ENCODE measurements at regions not wholly inside any gene's neighbourhood (a gene's known extent, or its start where the extent isn't known, plus 50 kb on each side); places are given as distances from the start of the nearest gene placed in this dataset.
"Not testable (repeated sequence)": the region's sequence is repeated elsewhere in the genome, so short reads cannot be mapped to it uniquely, and the experiment has no call there.

DNA sequence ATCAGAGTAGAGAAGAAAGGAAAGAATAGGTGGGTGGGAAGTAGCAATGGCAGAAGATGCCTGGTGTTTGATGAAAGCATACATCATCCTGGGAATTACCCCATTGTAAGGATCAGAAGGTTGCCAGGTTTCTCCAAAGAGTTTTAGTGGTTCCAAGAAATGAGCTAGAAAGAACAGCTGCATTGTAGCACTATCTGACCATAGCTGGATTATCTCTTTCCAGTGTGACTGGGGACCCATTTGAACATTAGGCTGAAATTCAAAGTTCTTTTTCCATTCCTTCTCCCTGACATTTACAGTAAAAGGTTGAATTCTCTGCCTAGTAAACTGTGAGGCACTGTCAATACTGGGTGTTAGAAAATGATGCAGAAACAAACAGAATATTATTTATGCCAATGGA, 244.4 kb downstream of the GALC start:
- H3K4me3 ChIP-seq (ENCODE audit: low read depth, low read length), result no peak overlapping the region
- DNase-seq (ENCODE audit: low read depth), result no peak

DNA sequence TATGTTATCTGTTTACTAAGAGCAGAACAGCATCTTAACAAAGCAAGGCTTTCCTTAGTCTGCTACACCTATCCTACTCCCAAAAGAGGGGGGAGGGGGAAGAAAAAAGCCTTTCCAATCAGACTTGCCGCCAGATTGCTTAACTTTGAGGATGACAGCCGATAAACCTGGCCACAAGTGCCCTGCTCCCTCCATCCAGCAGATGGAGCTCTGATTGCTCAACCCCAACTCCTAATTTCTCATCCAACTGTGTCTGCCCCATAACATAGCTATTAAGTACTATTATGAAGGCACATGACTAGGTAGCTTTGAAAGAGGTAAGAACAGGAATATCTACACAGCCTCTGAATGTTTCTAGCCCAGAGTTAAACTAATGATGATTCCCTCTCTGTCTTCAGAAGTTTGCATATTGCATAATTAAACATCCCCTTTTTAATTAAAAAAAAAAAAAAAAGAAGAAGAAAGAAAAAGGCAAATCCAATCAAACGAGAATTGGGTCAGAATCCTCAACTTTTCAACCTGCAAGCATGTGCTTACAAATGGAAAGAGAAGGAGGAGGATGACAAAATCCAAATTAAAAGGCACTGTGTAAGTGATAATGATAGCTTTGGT, 247.4 kb downstream of the GALC start:
- DNase-seq (ENCODE audit: low read depth), result no peak
- no peak overlapping the region for H3K4me3 ChIP-seq (ENCODE audit: low read depth, low read length)

DNA sequence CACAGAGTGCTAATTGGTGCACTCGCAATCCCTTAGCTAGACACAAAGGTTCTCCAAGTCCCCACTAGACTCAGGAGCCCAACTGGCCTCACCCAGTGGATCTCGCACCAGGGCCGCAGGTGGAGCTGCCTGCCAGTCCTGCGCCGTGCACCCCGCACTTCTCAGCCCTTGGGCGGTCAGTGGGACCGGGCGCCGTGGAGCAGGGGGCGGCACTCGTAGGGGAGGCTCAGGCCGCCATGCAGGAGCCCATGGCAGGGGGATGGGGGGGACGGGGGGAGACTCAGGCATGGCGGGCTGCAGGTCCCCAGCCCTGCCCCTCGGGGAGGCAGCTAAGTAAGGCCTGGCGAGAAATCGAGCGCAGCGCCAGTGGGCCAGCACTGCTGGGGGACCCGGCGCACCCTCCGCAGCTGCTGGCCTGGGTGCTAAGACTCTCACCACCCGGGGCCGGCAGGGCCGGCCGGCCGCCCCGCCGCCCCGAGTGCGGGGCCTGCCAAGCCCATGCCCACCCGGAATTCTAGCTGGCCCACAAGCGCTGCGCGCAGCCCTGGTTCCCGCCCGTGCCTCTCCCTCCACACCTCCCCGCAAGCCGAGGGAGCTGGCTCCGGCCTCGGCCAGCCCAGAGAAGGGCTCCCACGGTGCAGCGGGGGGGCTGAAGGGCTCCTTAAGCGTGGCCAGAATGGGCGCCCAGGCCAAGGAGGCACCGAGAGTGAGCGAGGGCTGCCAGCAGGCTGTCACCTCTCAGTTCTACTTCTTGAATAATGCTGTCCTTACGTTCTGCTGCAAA, 258.2 kb downstream of the GALC start:
- not testable (repeated sequence) for DNase-seq (ENCODE audit: low read depth)

DNA sequence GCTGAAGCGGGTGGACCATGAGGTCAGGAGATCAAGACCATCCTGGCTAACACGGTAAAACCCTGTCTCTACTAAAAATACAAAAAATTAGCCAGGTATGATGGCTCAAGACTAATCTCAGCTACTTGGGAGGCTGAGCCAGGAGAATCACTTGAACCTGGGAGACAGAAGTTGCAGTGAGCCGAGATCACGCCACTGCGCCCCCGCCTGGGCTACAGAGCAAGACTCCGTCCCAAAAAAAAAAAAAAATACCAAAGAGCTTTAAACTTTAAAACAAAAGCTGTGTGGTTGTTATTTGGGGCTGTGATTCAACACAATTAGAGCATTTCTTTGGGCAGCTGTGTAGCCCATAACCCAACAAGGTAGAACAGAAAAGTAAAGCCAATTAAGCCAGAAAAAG, 259.9 kb downstream of the GALC start:
- not testable (repeated sequence) for H3K4me3 ChIP-seq (ENCODE audit: low read depth, low read length); DNase-seq (ENCODE audit: low read depth)

More for the DNA sequence above, 258.2 kb downstream of the GALC start:
- not testable (repeated sequence) for H3K4me3 ChIP-seq (ENCODE audit: low read depth, low read length)

DNA sequence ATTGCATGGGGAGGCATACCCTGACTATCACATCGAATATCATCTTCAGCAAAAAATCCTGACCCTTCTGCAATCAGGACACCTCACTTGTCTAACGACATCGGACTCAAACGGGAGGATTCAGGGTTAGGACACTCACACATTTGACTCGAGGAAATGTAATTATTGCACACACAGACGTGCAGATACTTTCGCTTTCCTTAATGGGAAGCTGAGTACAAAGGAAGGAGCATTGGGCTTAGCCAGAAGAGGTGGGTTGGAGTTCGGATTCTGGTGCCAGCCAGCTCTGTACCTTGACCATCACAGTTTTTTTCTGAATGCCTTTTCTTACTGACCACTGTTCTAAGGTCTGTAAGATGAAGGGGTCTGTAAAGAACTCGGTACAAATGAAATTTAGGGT, 260.4 kb downstream of the GALC start:
- no peak for DNase-seq (ENCODE audit: low read depth)
- H3K4me3 ChIP-seq (ENCODE audit: low read depth, low read length), result no peak overlapping the region

DNA sequence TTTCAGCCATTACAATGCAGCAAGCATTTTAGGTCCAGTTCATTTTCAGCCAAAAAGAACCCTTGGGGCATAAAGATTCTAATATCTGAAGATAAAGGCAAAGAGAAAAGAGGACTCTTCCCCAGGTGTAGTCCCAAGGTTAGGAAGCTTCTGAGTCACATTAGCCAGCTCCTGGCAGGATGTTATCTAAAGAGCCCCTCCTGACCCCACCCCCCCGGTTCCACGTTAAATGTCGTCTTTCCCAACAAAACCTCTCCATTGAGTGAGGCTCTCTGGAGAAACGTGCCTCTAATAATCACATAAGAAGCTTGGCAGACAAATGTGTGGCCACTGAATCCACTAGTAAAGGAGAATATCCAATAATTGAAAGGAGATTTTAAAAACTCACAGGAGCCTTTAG, 267.7 kb downstream of the GALC start:
- no peak for DNase-seq (ENCODE audit: low read depth)

DNA sequence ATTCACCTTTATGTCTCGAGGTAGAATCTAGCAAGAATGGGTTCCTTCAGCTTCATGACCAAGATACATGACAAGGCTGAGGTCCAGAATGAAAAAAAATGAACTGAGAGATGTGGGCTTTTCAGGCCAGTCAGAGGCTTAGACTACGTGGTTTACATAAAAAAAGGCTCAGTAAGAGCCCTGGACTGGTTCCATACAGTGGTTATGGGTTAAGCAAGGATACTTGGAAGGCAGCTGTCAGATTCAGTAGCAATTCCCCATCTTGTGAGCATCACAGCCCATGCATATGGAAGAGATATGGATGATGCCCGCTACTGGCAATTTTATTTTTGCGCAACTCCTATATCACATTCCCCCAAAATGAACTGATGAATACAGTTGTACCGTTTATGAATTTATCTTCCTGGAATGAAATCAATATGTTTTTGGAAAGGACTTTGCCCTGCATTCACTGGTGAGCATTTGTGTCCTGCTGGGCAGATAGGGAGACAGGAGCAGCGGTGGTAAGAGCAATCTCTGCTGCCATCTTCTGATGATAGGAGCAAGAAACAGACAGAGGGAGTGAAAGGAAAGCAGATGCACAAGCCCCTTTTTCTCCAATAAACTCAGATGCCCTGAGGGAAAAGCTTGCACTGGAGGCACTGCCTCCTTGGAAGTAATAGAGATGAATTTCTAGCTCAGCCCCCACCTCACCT, 280.4 kb downstream of the GALC start:
- H3K4me3 ChIP-seq (ENCODE audit: low read depth, low read length), result no peak overlapping the region
- DNase-seq (ENCODE audit: low read depth), result no peak

More for the DNA sequence above, 267.7 kb downstream of the GALC start:
- H3K4me3 ChIP-seq (ENCODE audit: low read depth, low read length), result no peak overlapping the region

DNA sequence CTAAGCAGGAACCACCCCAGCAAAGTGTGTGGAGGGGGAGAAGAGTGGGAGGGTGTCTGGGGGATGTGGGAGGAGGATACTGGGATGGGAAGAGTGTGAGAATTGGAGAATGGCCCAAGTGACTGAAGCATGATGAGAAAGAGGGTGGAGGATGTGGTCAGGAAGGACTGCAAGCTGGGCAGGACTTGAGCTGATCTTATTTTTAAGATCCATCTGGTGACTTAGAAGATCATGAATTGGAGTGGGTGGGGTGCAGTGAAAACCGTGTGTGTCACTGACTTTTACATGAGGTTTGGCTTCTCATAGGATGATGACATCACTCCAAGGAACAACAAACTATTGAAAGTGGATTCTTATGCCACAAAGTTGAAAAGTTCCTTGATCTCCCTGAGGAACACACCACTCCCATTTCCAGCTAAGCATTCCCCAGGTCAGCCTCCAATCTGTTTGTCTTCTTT, 287.5 kb downstream of the GALC start:
- DNase-seq (ENCODE audit: low read depth), result no peak
- H3K4me3 ChIP-seq (ENCODE audit: low read depth, low read length), result no peak overlapping the region

DNA sequence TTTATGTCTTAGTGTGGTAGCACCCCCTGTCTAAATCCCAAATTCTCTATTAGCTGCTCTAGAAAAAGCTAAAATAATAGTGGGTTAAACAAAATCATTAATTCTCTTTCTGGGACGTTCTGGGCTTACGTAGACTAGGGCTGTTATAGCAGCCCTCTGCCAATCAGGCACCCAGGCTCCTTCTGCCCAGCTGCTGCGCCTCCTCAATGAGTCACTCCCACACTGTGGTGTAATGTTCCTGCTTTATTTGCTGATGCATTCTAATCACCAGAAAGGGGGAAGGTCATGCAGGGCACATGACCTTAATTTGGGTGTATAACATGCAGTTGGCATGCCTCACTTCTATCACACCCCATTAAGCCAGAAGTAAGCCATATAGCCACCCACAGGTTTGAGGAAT, 294.5 kb downstream of the GALC start:
- no peak overlapping the region for H3K4me3 ChIP-seq (ENCODE audit: low read depth, low read length)
- no peak for DNase-seq (ENCODE audit: low read depth)

DNA sequence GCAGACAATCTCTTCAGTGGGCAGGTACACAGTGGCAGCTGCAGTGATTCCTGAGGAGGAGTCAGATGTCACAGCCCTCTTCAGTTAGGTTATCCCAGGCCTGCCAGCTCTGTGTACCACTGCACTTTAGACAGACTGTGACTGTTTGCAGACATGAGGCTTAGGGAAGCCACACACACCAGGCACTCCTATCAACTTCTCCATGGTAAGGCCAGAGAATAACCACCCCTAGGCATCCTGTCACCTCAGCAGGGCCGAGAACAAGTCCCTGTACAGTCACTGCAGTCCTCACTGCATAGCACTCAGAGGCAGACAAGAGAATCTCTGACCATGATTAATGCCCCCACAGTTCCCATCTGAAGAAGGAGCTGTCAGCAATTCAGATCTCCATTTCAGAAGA, 296.5 kb downstream of the GALC start:
- no peak for DNase-seq (ENCODE audit: low read depth)
- no peak overlapping the region for H3K4me3 ChIP-seq (ENCODE audit: low read depth, low read length)

DNA sequence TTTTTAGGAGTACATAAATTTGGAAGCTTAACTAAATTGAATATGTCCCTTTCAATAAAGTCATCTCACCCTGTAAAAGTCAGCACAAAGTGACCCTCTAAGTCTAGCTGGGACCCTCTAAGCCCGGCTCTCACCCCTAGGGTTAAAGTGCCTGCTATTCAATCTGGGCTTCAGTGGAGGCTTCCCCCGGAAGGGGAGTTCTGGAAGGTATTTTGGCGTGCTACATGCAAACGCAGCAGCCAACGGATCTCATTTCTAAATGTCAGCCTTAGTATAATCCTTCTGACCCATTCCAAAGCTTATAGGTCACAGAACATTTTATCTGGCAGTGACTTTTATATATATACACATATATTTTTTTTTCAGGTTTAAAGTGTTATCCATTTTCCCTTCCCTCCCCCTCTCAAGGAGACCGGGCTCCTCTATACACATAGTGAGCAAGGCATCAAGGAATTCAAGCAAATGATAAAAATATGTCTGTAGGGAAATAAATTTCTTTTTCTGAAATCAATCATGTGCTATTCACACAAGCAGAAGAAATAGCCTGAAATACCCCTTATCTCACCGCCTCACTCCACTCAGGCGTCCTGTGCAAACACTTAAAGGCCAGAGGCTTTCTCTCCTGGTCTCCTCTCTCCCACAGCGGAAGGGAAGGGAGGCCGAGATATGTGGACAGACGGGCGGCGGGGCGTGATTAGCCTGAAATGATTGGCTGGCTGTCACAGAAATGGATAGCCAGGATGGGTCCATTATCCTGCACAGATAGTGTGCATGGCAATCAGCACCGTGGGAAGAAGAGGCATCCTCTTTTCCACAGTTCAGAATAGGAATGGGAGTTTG, 301.7 kb downstream of the GALC start:
- no peak overlapping the region for H3K4me3 ChIP-seq (ENCODE audit: low read depth, low read length)
- DNase-seq (ENCODE audit: low read depth), result no peak

DNA sequence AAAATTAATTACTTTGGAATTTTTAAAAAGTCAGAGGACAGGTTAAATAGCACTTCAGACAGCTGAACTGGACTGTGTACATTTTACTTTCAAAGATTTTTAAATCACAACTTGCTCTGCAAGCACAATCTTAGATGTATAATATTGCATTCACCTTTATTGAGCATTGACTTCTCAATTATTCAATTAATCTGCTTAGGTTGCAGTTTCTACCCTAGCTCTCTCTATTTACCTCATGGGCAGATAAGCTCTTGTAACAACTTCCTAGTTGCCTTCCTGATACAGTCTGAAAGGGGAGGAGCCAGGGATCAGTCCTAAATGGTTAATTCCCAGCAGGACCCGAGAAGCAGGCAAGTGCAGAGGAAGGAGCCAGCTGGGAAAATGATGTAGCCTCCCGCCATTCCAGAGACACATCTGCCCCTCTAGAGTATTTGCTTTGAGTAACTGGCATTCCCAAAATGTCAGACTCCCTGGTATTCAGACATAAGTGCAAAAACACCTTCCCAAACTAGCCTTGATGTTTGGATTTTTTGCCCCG, 302.8 kb downstream of the GALC start:
- no peak overlapping the region for H3K4me3 ChIP-seq (ENCODE audit: low read depth, low read length)
- no peak for DNase-seq (ENCODE audit: low read depth)

DNA sequence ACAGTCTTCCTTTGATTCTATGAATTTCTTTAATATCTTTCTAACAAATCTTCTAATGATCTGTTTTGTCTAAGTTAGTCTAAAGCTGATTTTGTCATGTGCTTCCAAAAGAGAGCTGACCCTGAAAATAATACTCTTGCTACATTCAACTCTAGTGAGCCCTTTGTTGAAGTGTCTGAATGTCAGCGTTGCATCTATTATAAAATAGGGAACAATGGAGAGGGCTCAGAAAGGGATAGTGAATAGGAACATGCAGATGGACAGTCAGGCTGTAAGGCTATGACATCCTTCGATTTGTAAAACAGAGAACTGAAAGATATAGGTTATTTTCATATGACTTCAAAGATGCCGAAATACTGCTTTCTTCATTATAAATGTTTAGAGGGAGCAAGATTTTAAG, 304.5 kb downstream of the GALC start:
- no peak for DNase-seq (ENCODE audit: low read depth)
- H3K4me3 ChIP-seq (ENCODE audit: low read depth, low read length), result no peak overlapping the region

DNA sequence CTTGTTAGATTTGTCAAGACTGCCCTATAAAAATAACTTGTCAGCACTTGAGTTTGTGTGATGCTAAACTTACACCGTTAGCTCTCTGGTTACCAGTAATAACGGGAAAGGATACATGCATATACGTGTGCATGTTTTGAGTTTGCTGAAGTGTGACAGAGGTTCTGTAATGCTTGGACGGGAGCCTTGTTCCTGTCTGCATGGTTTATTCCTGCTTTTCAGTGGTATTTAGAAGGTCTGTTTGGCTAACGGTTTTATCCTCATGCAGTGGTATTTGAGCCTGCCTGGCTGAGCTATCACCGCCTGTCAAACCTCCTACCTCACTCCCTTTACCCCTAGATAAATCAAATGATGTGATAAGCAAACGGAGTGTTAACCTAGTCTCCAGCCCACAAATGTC, 305.6 kb downstream of the GALC start:
- DNase-seq (ENCODE audit: low read depth), result no peak
- no peak overlapping the region for H3K4me3 ChIP-seq (ENCODE audit: low read depth, low read length)

DNA sequence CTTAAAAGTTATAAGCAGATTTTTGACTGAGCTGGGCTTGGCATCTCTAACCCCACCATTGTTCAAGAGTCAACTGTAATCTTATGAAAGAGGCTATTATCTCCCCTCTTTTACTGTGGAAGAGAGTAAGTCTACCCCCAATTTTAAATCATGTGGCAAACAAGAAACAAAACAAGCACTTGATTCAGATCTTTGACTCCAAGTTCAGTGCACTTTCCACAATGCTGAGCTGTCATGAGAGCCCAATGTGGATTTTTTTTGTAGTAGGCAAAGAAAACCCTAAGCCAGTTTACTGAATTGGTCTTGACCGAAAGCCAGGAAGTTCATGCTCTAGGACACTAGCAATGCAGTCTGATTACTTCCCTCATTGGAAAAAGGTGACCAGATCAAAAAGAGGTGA, 306.2 kb downstream of the GALC start:
- no peak overlapping the region for H3K4me3 ChIP-seq (ENCODE audit: low read depth, low read length)
- DNase-seq (ENCODE audit: low read depth), result no peak

DNA sequence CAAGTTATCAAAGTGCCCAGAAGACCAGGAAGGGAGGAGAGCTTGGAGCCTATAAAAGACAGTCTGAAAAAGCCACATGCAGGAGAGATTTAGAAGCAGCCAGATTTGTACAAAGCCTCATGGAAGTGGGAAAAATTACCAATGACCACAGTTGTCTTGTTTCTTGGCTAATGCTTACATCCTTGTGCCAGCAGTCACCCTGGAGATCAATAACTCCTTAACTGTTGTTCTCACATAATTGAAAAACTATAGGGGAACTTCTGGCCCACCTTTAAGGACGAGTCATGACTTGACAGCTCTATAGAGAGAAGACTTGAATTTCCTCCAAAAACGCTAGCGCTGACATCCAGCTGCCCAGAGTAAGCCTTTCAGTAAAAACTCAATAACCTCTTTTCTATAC, 313.1 kb downstream of the GALC start:
- DNase-seq (ENCODE audit: low read depth), result no peak
- no peak overlapping the region for H3K4me3 ChIP-seq (ENCODE audit: low read depth, low read length)

DNA sequence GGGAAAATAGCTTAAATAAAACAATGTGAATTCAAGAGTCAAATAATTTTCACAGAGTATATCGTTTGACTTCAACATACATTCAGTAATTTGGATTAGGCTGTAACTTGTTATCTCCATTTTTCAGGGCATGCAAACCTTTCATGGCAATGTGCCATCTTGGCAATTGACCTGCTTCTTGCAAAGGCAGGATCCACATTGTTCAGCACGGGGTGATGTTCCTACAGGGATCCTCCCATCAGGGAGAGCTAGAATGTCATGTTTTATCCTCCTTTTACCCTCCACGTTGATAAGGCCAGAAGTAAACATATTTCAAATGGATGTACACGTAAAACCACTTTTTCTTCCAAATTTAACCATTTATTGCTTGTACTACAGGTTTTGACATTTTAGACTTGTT, 314.4 kb downstream of the GALC start:
- no peak overlapping the region for H3K4me3 ChIP-seq (ENCODE audit: low read depth, low read length)
- no peak for DNase-seq (ENCODE audit: low read depth)

DNA sequence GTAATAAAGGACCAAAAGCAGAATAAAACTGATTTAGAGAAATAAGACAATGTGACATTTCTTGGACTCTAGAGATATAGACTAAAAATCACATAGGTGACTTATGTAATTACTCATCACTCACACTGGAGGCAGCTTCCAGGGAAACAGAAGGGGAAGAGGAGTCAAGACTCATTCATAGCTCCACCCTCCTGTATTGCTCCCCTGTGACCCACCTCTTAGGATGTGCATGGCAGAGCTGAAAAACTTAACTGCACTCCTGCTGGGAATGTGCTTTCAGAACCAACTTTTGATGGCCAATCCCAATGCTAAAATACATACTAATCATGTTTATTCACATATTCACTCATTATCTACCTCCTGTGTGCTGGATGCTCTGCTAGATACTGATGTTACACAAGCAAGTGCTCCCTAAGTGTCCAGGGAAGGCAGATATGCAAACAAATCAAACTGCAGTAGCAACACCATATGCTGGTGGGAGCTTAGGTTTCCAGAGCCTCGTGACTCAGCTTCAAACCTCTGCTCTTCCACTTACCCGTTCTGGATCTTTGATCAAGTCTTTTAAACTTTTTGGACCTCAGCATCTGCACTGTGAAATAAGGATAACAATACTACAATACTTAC, 316.1 kb downstream of the GALC start:
- no peak for DNase-seq (ENCODE audit: low read depth)
- H3K4me3 ChIP-seq (ENCODE audit: low read depth, low read length), result no peak overlapping the region

DNA sequence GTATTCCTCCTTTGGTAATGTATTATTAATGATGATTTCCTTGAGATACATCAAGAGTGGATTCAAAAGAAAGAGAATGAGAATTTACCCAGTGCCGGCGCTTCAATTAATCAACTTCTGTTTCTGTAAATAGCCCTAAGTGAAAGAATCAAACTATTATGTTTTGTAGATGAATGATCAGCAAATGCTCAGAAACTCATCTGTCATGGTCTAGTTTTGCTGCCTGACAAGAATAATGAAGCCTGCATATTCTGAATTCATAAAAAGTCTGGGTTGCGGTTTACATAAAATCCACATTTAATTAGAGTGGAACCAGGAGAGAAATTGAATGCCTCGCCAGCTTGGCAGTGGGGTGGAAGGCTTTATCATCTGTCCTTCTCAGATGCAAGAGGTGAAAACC, 325.3 kb downstream of the GALC start:
- no peak for DNase-seq (ENCODE audit: low read depth)
- H3K4me3 ChIP-seq (ENCODE audit: low read depth, low read length), result no peak overlapping the region

Data from skeletal muscle cell (primary cell).